ENCODE measurements at regions not wholly inside any gene's neighbourhood (a gene's known extent, or its start where the extent isn't known, plus 50 kb on each side); places are given as distances from the start of the nearest gene placed in this dataset.

GRCh38 chr2:172270278-172271079 is 156.9 kb upstream of the ITGA6 start:
- Histone ChIP-seq H4K20me1 (ENCODE audit: control insufficient read depth, extremely low read depth, insufficient read depth, low read length) (no peaks in the 10 kb centered on the region), H3K4me2 (ENCODE audit: extremely low read depth, insufficient read depth, low read length) (no peak overlapping the region), H3K9ac (ENCODE audit: insufficient read depth, low read length) (no peak overlapping the region), H3K9me3 (ENCODE audit: control insufficient read depth, insufficient read depth, low read depth, low read length) (no peaks in the 10 kb centered on the region), H3K4me1 (ENCODE audit: control insufficient read depth, extremely low read depth, insufficient read depth, low read length) (no peaks in the 10 kb centered on the region), H2AFZ (ENCODE audit: low read length) (no peak overlapping the region), H3K4me3 (replicated peaks in 1 of 4; ENCODE audit: control extremely low read depth in 1 of 4, insufficient read depth in 1 of 4, low read depth in 3 of 4, low read length in 4 of 4) (no peak overlapping the region), H3K79me2 (ENCODE audit: control insufficient read depth, insufficient read depth, low read length) (no peaks in the 10 kb centered on the region), H3K27me3 (ENCODE audit: control insufficient read depth, insufficient read depth, low read length) (no peaks in the 10 kb centered on the region), H3K27ac (ENCODE audit: insufficient read depth, low read length) (no peak overlapping the region), H3K36me3 (ENCODE audit: control insufficient read depth, insufficient read depth, low read length) (no peaks in the 10 kb centered on the region)
- TF ChIP-seq CTCF (conservative IDR thresholded peaks at IDR 0.05 in 1 of 2, IDR thresholded peaks at IDR 0.05 in 1 of 2; ENCODE audit: low read depth in 1 of 2, low read length in 2 of 2) (no peak), EZH2 (IDR thresholded peaks at IDR 0.05; ENCODE audit: low read length, missing control alignments) (no peak)
- no peak for DNase-seq (ENCODE audit: low read depth in 2 of 2)

- no peak overlapping the region for H3K4me2 ChIP-seq (ENCODE audit: extremely low read depth, insufficient read depth, low read length)
- no peak overlapping the region for H3K9ac ChIP-seq (ENCODE audit: insufficient read depth, low read length)
- DNase-seq (ENCODE audit: low read depth in 2 of 2): no peak
- no peaks in the 10 kb centered on the region for H3K36me3 ChIP-seq (ENCODE audit: control insufficient read depth, insufficient read depth, low read length)
- no peak overlapping the region for H3K27ac ChIP-seq (ENCODE audit: insufficient read depth, low read length)
- no peak overlapping the region for H3K4me3 ChIP-seq (replicated peaks in 1 of 4; ENCODE audit: control extremely low read depth in 1 of 4, insufficient read depth in 1 of 4, low read depth in 3 of 4, low read length in 4 of 4)
- no peaks in the 10 kb centered on the region for H4K20me1 ChIP-seq (ENCODE audit: control insufficient read depth, extremely low read depth, insufficient read depth, low read length)
- no peaks in the 10 kb centered on the region for H3K27me3 ChIP-seq (ENCODE audit: control insufficient read depth, insufficient read depth, low read length)
- no peaks in the 10 kb centered on the region for H3K9me3 ChIP-seq (ENCODE audit: control insufficient read depth, insufficient read depth, low read depth, low read length)
- H3K4me1 ChIP-seq (ENCODE audit: control insufficient read depth, extremely low read depth, insufficient read depth, low read length): no peaks in the 10 kb centered on the region
- no peak overlapping the region for H2AFZ ChIP-seq (ENCODE audit: low read length)
- H3K79me2 ChIP-seq (ENCODE audit: control insufficient read depth, insufficient read depth, low read length): no peaks in the 10 kb centered on the region
- TF ChIP-seq CTCF (conservative IDR thresholded peaks at IDR 0.05 in 1 of 2, IDR thresholded peaks at IDR 0.05 in 1 of 2; ENCODE audit: low read depth in 1 of 2, low read length in 2 of 2): no peak
- no peak for TF ChIP-seq EZH2 (IDR thresholded peaks at IDR 0.05; ENCODE audit: low read length, missing control alignments)
Measured at GRCh38 chr2:172273910-172274571, 153.3 kb upstream of the ITGA6 start.

GRCh38 chr2:172275239-172275638 is 152.1 kb upstream of the ITGA6 start:
- no peak overlapping the region for H3K4me2 ChIP-seq (ENCODE audit: extremely low read depth, insufficient read depth, low read length)
- H2AFZ ChIP-seq (ENCODE audit: low read length): no peak overlapping the region
- TF ChIP-seq EZH2 (IDR thresholded peaks at IDR 0.05; ENCODE audit: low read length, missing control alignments): no peak
- no peak for TF ChIP-seq CTCF (conservative IDR thresholded peaks at IDR 0.05 in 1 of 2, IDR thresholded peaks at IDR 0.05 in 1 of 2; ENCODE audit: low read depth in 1 of 2, low read length in 2 of 2)

More at GRCh38 chr2:172275239-172275638, 152.1 kb upstream of the ITGA6 start:
- Histone ChIP-seq H3K27ac (ENCODE audit: insufficient read depth, low read length) (no peak overlapping the region), H4K20me1 (ENCODE audit: control insufficient read depth, extremely low read depth, insufficient read depth, low read length) (no peaks in the 10 kb centered on the region), H3K4me3 (replicated peaks in 1 of 4; ENCODE audit: control extremely low read depth in 1 of 4, insufficient read depth in 1 of 4, low read depth in 3 of 4, low read length in 4 of 4) (no peak overlapping the region), H3K9me3 (ENCODE audit: control insufficient read depth, insufficient read depth, low read depth, low read length) (no peaks in the 10 kb centered on the region), H3K79me2 (ENCODE audit: control insufficient read depth, insufficient read depth, low read length) (no peaks in the 10 kb centered on the region), H3K9ac (ENCODE audit: insufficient read depth, low read length) (no peak overlapping the region), H3K4me1 (ENCODE audit: control insufficient read depth, extremely low read depth, insufficient read depth, low read length) (no peaks in the 10 kb centered on the region), H3K36me3 (ENCODE audit: control insufficient read depth, insufficient read depth, low read length) (no peaks in the 10 kb centered on the region), H3K27me3 (ENCODE audit: control insufficient read depth, insufficient read depth, low read length) (no peaks in the 10 kb centered on the region)
- no peak for DNase-seq (ENCODE audit: low read depth in 2 of 2)
